OCI-LY1 (cell line): ENCODE measurements at regions not wholly inside any gene's neighbourhood (a gene's known extent, or its start where the extent isn't known, plus 50 kb on each side); places are given as distances from the start of the nearest gene placed in this dataset.

ENCODE experiments used
- H2AFZ ChIP-seq: fragments of 200-600 bp; sonication (generic), shearing (Covaris generic); 2 replicates; pipeline ENCODE4 v1.6.0; 2014; ENCODE audit warnings: antibody characterized with exemption, mild to moderate bottlenecking, low read length
- H3F3A ChIP-seq: fragments of 200-600 bp; sonication (generic), shearing (Covaris generic); 2 replicates; pipeline ENCODE4 v1.6.0; 2014; ENCODE audit warnings: mild to moderate bottlenecking, antibody characterized with exemption, low read length, moderate library complexity; ENCODE audit not compliant: insufficient read depth
- H3K27ac ChIP-seq: fragments of 200-600 bp; sonication (generic); 2 replicates; pipeline ENCODE4 v1.5.1; 2014; ENCODE audit warnings: low read length, mixed run types, mild to moderate bottlenecking, low read depth; ENCODE audit not compliant: poor library complexity, severe bottlenecking
- H3K27me3 ChIP-seq: fragments of 200-600 bp; sonication (generic); 2 replicates; pipeline ENCODE4 v1.6.0; 2014; ENCODE audit warnings: antibody characterized with exemption, mild to moderate bottlenecking, low read length, moderate library complexity; ENCODE audit not compliant: insufficient read depth
- H3K36me3 ChIP-seq: fragments of 200-600 bp; sonication (generic); 2 replicates; pipeline ENCODE4 v1.6.1; 2014; ENCODE audit warnings: mild to moderate bottlenecking, antibody characterized with exemption, low read length, moderate library complexity, mixed read lengths; ENCODE audit not compliant: insufficient read depth
- H3K4me1 ChIP-seq: fragments of 200-600 bp; sonication (generic); 2 replicates; pipeline ENCODE4 v1.5.1; 2014; ENCODE audit warnings: mild to moderate bottlenecking, low read length, moderate library complexity; ENCODE audit not compliant: insufficient read depth, severe bottlenecking
- H3K4me2 ChIP-seq: fragments of 200-600 bp; sonication (generic), shearing (Covaris generic); 2 replicates; pipeline ENCODE4 v1.6.1; 2014; ENCODE audit warnings: low read length
- H3K4me3 ChIP-seq: fragments of 200-600 bp; sonication (generic); 2 replicates; pipeline ENCODE4 v1.5.1; 2014; ENCODE audit warnings: low read length, low read depth, mild to moderate bottlenecking, mixed read lengths; ENCODE audit not compliant: poor library complexity, severe bottlenecking
- H3K79me2 ChIP-seq: fragments of 200-600 bp; shearing (Covaris generic); 2 replicates; pipeline ENCODE4 v1.6.1; 2016; ENCODE audit warnings: mixed run types, low read length, mixed read lengths; ENCODE audit not compliant: insufficient read depth
- H3K9ac ChIP-seq: fragments of 200-600 bp; sonication (generic), shearing (Covaris generic); 2 replicates; pipeline ENCODE4 v1.6.1; 2014; ENCODE audit warnings: mild to moderate bottlenecking, low read length, mixed read lengths
- H3K9me2 ChIP-seq: fragments of 200-600 bp; sonication (generic), shearing (Covaris generic); 2 replicates; pipeline ENCODE4 v1.6.1; 2014; ENCODE audit warnings: low read depth, mild to moderate bottlenecking, low read length, mixed read lengths
- H3K9me3 ChIP-seq: fragments of 200-600 bp; shearing (Covaris generic); 2 replicates; pipeline ENCODE4 v1.6.1; 2014; ENCODE audit warnings: low read length, mixed read lengths
- H4K20me1 ChIP-seq: fragments of 200-600 bp; sonication (generic), shearing (Covaris generic); 2 replicates; pipeline ENCODE4 v1.6.0; 2016; ENCODE audit warnings: mild to moderate bottlenecking, low read length; ENCODE audit not compliant: insufficient read depth
- EZH2 ChIP-seq: fragments of 200-600 bp; sonication (generic), shearing (Covaris generic); IDR thresholded peaks from 2 replicates; pipeline ENCODE4 v1.8.0; 2017; ENCODE audit warnings: borderline replicate concordance, mixed run types, mild to moderate bottlenecking, antibody characterized with exemption, low read length, moderate library complexity, mixed read lengths
- TF ChIP-seq, protein P1 (sequence below): fragments of 200-600 bp; sonication (generic), shearing (Covaris generic); IDR thresholded peaks from 2 replicates; pipeline ENCODE4 v1.5.1; 2017; ENCODE audit warnings: mild to moderate bottlenecking, antibody characterized with exemption, low read length, moderate library complexity, mixed read lengths

GRCh38 chr9:3099646-3100045, 255.8 kb upstream of the PUM3 start:
- no peaks in the 10 kb centered on the region for H4K20me1 ChIP-seq
- no peaks in the 10 kb centered on the region for H3K9me3 ChIP-seq
- no peak for TF ChIP-seq EZH2
- TF ChIP-seq, protein P1, sequence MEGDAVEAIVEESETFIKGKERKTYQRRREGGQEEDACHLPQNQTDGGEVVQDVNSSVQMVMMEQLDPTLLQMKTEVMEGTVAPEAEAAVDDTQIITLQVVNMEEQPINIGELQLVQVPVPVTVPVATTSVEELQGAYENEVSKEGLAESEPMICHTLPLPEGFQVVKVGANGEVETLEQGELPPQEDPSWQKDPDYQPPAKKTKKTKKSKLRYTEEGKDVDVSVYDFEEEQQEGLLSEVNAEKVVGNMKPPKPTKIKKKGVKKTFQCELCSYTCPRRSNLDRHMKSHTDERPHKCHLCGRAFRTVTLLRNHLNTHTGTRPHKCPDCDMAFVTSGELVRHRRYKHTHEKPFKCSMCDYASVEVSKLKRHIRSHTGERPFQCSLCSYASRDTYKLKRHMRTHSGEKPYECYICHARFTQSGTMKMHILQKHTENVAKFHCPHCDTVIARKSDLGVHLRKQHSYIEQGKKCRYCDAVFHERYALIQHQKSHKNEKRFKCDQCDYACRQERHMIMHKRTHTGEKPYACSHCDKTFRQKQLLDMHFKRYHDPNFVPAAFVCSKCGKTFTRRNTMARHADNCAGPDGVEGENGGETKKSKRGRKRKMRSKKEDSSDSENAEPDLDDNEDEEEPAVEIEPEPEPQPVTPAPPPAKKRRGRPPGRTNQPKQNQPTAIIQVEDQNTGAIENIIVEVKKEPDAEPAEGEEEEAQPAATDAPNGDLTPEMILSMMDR: no peak
- no peaks in the 10 kb centered on the region for H3K27me3 ChIP-seq
- no peaks in the 10 kb centered on the region for H3F3A ChIP-seq
- no peak overlapping the region for H3K4me2 ChIP-seq
- H3K4me1 ChIP-seq: no peaks in the 10 kb centered on the region
- no peaks in the 10 kb centered on the region for H3K9me2 ChIP-seq
- no peak overlapping the region for H3K4me3 ChIP-seq
- no peak overlapping the region for H2AFZ ChIP-seq
- no peaks in the 10 kb centered on the region for H3K36me3 ChIP-seq
- H3K79me2 ChIP-seq: no peaks in the 10 kb centered on the region
- no peak overlapping the region for H3K27ac ChIP-seq
- no peak overlapping the region for H3K9ac ChIP-seq

GRCh38 chr9:3088219-3088618, 244.3 kb upstream of the PUM3 start:
- TF ChIP-seq EZH2: no peak
- TF ChIP-seq, protein P1: no peak
- H3K4me3 ChIP-seq: no peak overlapping the region
- no peak overlapping the region for H3K4me2 ChIP-seq
- no peaks in the 10 kb centered on the region for H3K36me3 ChIP-seq
- H3K9me2 ChIP-seq: no peaks in the 10 kb centered on the region
- no peaks in the 10 kb centered on the region for H3K79me2 ChIP-seq
- no peak overlapping the region for H2AFZ ChIP-seq
- no peaks in the 10 kb centered on the region for H3K4me1 ChIP-seq
- no peaks in the 10 kb centered on the region for H3F3A ChIP-seq
- H3K9me3 ChIP-seq: no peaks in the 10 kb centered on the region
- H3K27me3 ChIP-seq: no peaks in the 10 kb centered on the region
- H4K20me1 ChIP-seq: no peaks in the 10 kb centered on the region
- H3K27ac ChIP-seq: no peak overlapping the region
- H3K9ac ChIP-seq: no peak overlapping the region

DNA sequence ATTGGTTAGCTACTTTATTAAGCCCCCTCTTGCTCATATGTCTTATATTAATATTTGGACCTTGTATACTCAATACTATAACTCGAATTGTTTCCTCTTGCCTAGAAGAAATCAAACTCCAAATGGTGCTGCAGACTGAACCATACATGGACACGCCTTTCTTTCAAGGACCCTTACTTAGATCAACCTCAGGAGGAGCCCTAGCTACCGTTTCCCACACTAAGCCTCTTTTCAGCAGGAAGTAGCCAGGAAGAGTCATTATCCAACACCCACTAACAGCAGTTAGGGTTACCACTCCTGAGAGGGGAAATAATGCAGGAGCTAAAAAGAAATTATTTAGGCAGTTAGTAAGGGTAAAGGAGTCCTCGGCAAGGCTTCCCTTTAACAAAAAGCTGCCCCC, 243.8 kb upstream of the PUM3 start:
- H3K4me3 ChIP-seq: no peak overlapping the region
- no peaks in the 10 kb centered on the region for H3F3A ChIP-seq
- no peak overlapping the region for H3K4me2 ChIP-seq
- H2AFZ ChIP-seq: no peak overlapping the region
- no peak overlapping the region for H3K27ac ChIP-seq
- no peaks in the 10 kb centered on the region for H3K9me3 ChIP-seq
- TF ChIP-seq, protein P1: no peak
- TF ChIP-seq EZH2: no peak
- H3K27me3 ChIP-seq: no peaks in the 10 kb centered on the region
- no peak overlapping the region for H3K9ac ChIP-seq
- H3K79me2 ChIP-seq: no peaks in the 10 kb centered on the region
- H3K4me1 ChIP-seq: no peaks in the 10 kb centered on the region
- H3K36me3 ChIP-seq: no peaks in the 10 kb centered on the region
- H4K20me1 ChIP-seq: no peaks in the 10 kb centered on the region
- H3K9me2 ChIP-seq: no peaks in the 10 kb centered on the region
